Epithelial cell of esophagus (primary cell): ENCODE measurements at regions not wholly inside any gene's neighbourhood (a gene's known extent, or its start where the extent isn't known, plus 50 kb on each side); places are given as distances from the start of the nearest gene placed in this dataset.

Experiments
- DNase-seq: peaks from one replicate; pipeline ENCODE4 v3.0.0; 2010; ENCODE audit warnings: low read depth
- H3K4me3 ChIP-seq: 2 replicates; pipeline ENCODE4 v1.5.1; 2011; ENCODE audit warnings: mild to moderate bottlenecking, low read length, control low read depth
- TF ChIP-seq, protein P1 (sequence below): IDR thresholded peaks from 2 replicates; pipeline ENCODE4 v1.5.1; 2011; ENCODE audit warnings: low read depth, mild to moderate bottlenecking, low read length, control low read depth, inconsistent platforms; ENCODE audit not compliant: insufficient read depth; ENCODE audit errors: missing control alignments

DNA sequence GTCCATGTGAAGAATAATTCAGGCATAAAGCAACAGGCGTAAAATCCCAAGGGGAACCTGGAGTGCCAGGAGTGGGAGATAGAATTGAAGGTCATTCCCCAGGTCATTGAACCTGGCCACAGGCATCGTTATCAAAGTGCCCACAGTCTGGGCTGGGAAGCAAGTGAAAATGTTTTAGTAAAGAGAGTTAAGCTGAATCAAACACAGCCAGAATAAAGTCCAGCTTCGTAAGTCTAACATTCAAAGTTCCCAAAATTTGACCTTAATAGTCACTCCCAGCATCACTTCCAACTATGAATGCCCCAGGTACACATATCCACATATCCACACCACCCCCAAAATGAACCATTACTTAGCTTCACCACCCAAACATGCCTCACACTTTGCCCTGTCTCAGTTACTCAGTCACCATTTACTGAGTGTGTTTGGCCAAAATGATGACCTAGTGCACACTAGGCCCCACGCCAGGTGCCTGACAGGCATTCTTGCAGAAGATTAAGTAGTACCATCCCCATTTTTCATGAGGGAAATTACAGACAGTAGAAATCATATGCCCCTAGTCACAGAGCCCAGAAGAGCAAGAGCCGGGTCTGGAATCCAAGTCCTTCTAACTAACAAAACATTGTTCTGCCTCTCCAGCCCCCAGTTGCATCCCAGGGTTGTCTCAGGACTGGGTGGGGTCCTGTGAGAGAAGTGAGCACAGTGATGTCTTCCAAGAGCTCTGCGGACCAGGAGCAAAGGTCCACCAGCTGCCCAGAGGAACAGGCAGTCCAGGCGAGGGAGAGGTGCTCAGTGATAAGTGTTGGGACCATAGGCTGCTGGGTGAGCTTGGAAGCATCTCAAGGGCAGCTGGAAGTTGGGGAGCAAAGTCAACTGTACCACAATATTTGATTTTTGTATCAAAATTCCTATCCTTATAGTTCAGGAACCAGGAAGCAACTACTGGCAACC, 65.2 kb upstream of the MYCN start:
- no peak for DNase-seq
- no peak overlapping the region for H3K4me3 ChIP-seq
- TF ChIP-seq, protein P1, sequence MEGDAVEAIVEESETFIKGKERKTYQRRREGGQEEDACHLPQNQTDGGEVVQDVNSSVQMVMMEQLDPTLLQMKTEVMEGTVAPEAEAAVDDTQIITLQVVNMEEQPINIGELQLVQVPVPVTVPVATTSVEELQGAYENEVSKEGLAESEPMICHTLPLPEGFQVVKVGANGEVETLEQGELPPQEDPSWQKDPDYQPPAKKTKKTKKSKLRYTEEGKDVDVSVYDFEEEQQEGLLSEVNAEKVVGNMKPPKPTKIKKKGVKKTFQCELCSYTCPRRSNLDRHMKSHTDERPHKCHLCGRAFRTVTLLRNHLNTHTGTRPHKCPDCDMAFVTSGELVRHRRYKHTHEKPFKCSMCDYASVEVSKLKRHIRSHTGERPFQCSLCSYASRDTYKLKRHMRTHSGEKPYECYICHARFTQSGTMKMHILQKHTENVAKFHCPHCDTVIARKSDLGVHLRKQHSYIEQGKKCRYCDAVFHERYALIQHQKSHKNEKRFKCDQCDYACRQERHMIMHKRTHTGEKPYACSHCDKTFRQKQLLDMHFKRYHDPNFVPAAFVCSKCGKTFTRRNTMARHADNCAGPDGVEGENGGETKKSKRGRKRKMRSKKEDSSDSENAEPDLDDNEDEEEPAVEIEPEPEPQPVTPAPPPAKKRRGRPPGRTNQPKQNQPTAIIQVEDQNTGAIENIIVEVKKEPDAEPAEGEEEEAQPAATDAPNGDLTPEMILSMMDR = no peak

DNA sequence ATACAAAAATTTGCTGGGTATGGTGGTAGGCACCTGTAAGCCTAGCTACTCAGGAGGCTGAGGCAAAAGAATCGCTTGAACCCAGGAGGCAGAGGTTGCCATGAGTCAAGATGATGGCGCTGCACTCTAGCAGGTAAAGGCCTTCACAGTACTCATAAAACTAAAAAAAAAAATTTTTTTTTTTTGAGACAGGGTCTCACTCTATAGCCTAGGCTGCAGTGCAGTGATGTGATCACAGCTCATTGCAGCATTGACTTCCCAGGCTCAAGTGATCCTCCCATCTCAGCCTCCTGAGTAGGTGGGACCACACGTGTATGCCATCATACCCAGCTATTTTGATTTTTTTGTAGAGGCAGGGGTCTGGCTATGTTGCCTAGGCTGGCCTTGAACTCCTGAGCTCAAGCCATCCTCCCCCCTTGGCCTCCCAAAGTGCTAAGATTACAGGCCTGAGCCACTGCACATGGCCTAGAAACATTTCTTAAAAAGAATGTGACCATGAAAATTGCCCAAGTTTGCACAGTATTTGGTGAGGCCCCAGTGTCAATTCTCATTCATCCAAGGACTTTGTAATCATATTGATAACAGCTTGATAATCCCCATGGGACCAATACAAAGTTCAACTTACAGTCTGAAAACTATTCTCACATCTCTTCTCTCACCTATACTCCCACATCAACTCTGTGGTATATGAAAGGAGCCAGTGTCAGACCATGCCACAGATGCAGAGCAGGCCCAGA, 64.2 kb upstream of the MYCN start:
- DNase-seq = no peak
- H3K4me3 ChIP-seq = no peak overlapping the region
- TF ChIP-seq, protein P1 = no peak

GRCh38 chr2:15880226-15881119, 59.9 kb upstream of the MYCN start:
- TF ChIP-seq, protein P1 = no peak
- no peak for DNase-seq
- no peak overlapping the region for H3K4me3 ChIP-seq

- no peak for DNase-seq
- TF ChIP-seq, protein P1 = no peak
- no peak overlapping the region for H3K4me3 ChIP-seq
Observed at GRCh38 chr2:15881120-15881433, 59.3 kb upstream of the MYCN start.

GRCh38 chr2:15881676-15882075, 58.7 kb upstream of the MYCN start:
- DNase-seq = no peak
- TF ChIP-seq, protein P1 = no peak

DNA sequence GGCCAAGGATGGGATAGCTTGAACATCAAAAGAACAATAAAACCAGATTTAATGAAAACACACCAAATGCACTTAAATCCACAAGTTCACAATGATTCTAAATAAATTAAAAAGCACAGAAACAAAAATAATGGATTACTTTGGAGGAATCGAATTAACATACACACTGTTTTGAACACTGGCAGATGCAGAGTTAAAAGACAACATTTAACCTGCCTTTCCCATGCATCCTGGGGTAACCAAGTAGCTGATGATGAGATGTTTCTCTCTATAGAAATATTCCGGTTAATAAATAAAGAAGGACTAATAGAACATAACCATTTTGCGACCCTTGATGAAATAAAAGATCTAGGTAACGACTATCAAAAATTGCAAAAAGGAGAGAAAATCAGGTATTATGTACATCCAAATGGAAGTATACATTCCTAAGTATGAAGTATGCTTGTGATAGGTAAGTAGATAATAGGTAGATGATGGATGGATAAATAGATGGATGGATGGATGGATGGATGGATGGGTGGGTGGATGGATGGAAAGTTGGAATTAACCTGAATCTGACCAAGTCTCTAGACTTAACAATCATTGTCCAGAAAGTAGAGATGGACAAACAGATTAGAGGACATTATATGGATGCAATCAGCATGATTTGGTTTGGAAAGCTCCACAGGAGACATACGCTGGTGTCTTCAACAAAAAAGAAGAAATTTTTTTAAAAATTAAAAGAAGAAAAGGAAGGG, 57.4 kb upstream of the MYCN start:
- H3K4me3 ChIP-seq = no peak overlapping the region
- TF ChIP-seq, protein P1 = no peak
- DNase-seq = no peak

More at GRCh38 chr2:15881676-15882075, 58.7 kb upstream of the MYCN start:
- H3K4me3 ChIP-seq = no peak overlapping the region
